Kidney glomerular epithelial cell (primary cell): ENCODE measurements at regions not wholly inside any gene's neighbourhood (a gene's known extent, or its start where the extent isn't known, plus 50 kb on each side); places are given as distances from the start of the nearest gene placed in this dataset.
A peak's percentile ranks its signal among the peaks of the same experiment; 100 is the strongest.

Source experiments
- DNase-seq: peaks from one replicate; lab custom pipeline; 2025; lab: John Stamatoyannopoulos, UW

GRCh38 chr12:126685636-126686035 lies 1581.3 kb upstream of the TMEM132C start:
- DNase-seq, result no peak

- DNase-seq, result no peak
These were observed 1578.4 kb upstream of the TMEM132C start for GRCh38 chr12:126688556-126688955.

- no peak for DNase-seq
These were observed 1566.9 kb upstream of the TMEM132C start for GRCh38 chr12:126700096-126700495.

GRCh38 chr12:126704609-126705008 lies 1562.4 kb upstream of the TMEM132C start:
- no peak for DNase-seq

- no peak for DNase-seq
These were observed 1560.7 kb upstream of the TMEM132C start for GRCh38 chr12:126706300-126706699.

GRCh38 chr12:126708492-126708896 lies 1558.5 kb upstream of the TMEM132C start:
- no peak for DNase-seq

GRCh38 chr12:126718365-126718764 lies 1548.6 kb upstream of the TMEM132C start:
- DNase-seq, result no peak

GRCh38 chr12:126719912-126720705 lies 1546.9 kb upstream of the TMEM132C start:
- DNase-seq, result no peak

GRCh38 chr12:126726481-126727217 lies 1540.3 kb upstream of the TMEM132C start:
- no peak for DNase-seq

GRCh38 chr12:126727218-126728075 lies 1539.5 kb upstream of the TMEM132C start:
- DNase-seq, result no peak

GRCh38 chr12:126734296-126734695 lies 1532.7 kb upstream of the TMEM132C start:
- no peak for DNase-seq

- DNase-seq, result no peak
These were observed 1532.3 kb upstream of the TMEM132C start for GRCh38 chr12:126734710-126735109.

GRCh38 chr12:126741536-126742240 lies 1525.3 kb upstream of the TMEM132C start:
- DNase-seq, result no peak

GRCh38 chr12:126742241-126742641 lies 1524.7 kb upstream of the TMEM132C start:
- DNase-seq, result no peak

- DNase-seq, result peak; percentile 19
These were observed 1519.3 kb upstream of the TMEM132C start for GRCh38 chr12:126747530-126748149.

- no peak for DNase-seq
These were observed 1514.9 kb upstream of the TMEM132C start for GRCh38 chr12:126752021-126752420.

- no peak for DNase-seq
These were observed 1509.6 kb upstream of the TMEM132C start for GRCh38 chr12:126757326-126757725.

GRCh38 chr12:126760092-126760491 lies 1506.9 kb upstream of the TMEM132C start:
- no peak for DNase-seq

- no peak for DNase-seq
These were observed 1505.5 kb upstream of the TMEM132C start for GRCh38 chr12:126761420-126761819.

- DNase-seq, result no peak
These were observed 1504.8 kb upstream of the TMEM132C start for GRCh38 chr12:126762150-126762549.

GRCh38 chr12:126763359-126763758 lies 1503.6 kb upstream of the TMEM132C start:
- no peak for DNase-seq
